ENCODE measurements at regions not wholly inside any gene's neighbourhood (a gene's known extent, or its start where the extent isn't known, plus 50 kb on each side); places are given as distances from the start of the nearest gene placed in this dataset.

- TF ChIP-seq CTCF (IDR thresholded peaks at IDR 0.05), result no peak
- no peak for TF ChIP-seq POLR2A (IDR thresholded peaks at IDR 0.05)
These were observed 458.7 kb downstream of the AEBP2 start for GRCh38 chr12:19897900-19898408.

Data from heart left ventricle (tissue), 13 donors.